Astrocyte (in vitro differentiated cells and primary cell): ENCODE measurements at regions not wholly inside any gene's neighbourhood (a gene's known extent, or its start where the extent isn't known, plus 50 kb on each side); places are given as distances from the start of the nearest gene placed in this dataset.

Experiments used
- EZH2 ChIP-seq: IDR thresholded peaks from 2 replicates; pipeline ENCODE4 v1.6.1; 2012; ENCODE audit warnings: mild to moderate bottlenecking, low read length, inconsistent platforms; ENCODE audit not compliant: insufficient read depth
- TF ChIP-seq, protein P1 (sequence below): IDR thresholded peaks from 2 replicates; pipeline ENCODE4 v1.5.1; 2011; ENCODE audit warnings: low read depth, mild to moderate bottlenecking, inconsistent platforms, low read length, moderate library complexity; ENCODE audit not compliant: insufficient read depth

DNA sequence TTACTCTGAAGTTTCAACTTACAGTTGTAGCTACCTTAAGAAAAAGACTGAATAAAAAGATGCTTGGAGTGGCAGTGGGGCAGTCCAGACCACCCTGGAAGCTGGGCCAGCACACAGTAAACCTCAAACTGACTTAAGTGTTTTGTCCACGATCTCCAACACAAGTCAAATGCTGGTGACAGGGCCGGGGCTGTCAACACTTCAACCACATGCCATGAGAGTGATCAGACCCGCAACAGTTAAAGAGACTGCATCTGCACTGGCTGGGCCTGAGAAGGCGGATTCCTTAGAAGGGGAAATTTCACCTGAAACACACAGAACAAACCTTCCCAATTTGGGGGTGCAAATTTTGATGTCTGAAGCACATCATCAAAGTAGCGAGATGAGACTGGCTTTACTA, 223.5 kb upstream of the CAND1 start:
- TF ChIP-seq EZH2 = no peak
- TF ChIP-seq, protein P1, sequence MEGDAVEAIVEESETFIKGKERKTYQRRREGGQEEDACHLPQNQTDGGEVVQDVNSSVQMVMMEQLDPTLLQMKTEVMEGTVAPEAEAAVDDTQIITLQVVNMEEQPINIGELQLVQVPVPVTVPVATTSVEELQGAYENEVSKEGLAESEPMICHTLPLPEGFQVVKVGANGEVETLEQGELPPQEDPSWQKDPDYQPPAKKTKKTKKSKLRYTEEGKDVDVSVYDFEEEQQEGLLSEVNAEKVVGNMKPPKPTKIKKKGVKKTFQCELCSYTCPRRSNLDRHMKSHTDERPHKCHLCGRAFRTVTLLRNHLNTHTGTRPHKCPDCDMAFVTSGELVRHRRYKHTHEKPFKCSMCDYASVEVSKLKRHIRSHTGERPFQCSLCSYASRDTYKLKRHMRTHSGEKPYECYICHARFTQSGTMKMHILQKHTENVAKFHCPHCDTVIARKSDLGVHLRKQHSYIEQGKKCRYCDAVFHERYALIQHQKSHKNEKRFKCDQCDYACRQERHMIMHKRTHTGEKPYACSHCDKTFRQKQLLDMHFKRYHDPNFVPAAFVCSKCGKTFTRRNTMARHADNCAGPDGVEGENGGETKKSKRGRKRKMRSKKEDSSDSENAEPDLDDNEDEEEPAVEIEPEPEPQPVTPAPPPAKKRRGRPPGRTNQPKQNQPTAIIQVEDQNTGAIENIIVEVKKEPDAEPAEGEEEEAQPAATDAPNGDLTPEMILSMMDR = no peak
